ENCODE measurements at regions not wholly inside any gene's neighbourhood (a gene's known extent, or its start where the extent isn't known, plus 50 kb on each side); places are given as distances from the start of the nearest gene placed in this dataset.

DNA sequence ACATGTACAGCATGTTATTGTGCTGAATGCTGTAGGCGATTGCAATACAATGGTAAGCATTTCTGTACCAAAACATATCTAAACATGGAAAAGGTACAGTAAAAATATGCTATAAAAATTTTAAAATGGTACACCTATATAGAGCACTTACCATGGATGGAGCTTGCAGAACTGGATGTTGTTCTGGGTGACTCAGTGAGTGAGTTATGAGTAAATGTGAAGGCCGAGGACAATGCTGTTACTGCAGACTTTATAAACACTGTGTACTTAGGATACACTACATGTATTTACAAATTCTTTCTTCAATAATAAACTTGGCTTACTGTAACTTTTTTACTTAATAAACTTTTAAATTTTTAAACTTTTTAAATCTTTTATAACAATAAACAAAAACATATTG lies 473.4 kb upstream of the UBE2E3 start:
- CTCF ChIA-PET: no interaction called here
- POLR2A ChIA-PET: no interaction called here

- POLR2A ChIA-PET: no interaction called here
- CTCF ChIA-PET: no interaction called here
Observed at GRCh38 chr2:180505203-180505602, 475.2 kb upstream of the UBE2E3 start.

- CTCF ChIA-PET: no interaction called here
- POLR2A ChIA-PET: no interaction called here
Observed at GRCh38 chr2:180497621-180498152, 482.7 kb upstream of the UBE2E3 start.

DNA sequence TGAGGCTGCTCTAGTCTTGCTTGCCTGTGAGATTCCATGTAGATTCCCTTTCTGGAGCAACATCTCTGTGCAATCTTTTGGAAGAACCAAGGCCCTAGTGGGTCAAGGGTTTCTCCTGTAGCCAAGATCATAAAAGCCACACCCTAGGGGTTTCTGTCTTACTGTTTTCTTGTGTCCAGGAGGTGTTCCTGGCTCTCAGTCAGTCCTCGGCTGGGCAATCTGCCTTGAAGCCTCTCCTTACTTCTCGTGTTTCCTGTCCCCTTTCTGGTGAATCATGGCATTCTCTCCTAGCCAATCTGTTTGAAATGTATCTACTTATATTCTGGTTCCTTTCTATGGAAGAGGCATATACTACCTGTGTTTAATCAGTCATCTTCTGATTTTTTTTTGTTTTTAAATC lies 484.8 kb upstream of the UBE2E3 start:
- CTCF ChIA-PET: no interaction called here
- POLR2A ChIA-PET: no interaction called here

DNA sequence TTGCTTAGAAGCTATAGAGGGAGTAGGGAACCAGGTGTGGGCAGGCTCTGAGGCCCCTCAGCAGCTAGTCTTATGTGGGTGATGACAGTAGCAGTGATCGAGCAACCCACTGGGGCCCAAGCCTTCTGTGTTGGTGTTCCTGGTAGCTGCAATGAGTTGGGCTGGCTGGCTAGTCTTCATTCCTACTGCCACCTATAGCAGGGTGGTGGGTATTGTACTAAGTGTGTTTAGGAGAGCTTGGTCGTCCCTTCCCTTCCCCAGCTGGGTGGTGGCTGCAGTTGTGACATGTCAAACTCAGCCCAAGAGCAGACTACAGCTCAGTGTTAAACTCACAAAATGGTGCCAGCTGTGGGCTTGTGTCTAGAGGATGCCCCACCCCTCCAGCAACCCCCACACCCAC lies 486.1 kb upstream of the UBE2E3 start:
- CTCF ChIA-PET: no interaction called here
- POLR2A ChIA-PET: no interaction called here

GRCh38 chr2:180482696-180483095 lies 475.6 kb upstream of the CWC22 start:
- POLR2A ChIA-PET: no interaction called here
- CTCF ChIA-PET: no interaction called here

GRCh38 chr2:180481998-180482397 lies 474.9 kb upstream of the CWC22 start:
- POLR2A ChIA-PET: no interaction called here

GRCh38 chr2:180478883-180479282 lies 471.8 kb upstream of the CWC22 start:
- POLR2A ChIA-PET: no interaction called here

More at GRCh38 chr2:180481998-180482397, 474.9 kb upstream of the CWC22 start:
- CTCF ChIA-PET: no interaction called here

DNA sequence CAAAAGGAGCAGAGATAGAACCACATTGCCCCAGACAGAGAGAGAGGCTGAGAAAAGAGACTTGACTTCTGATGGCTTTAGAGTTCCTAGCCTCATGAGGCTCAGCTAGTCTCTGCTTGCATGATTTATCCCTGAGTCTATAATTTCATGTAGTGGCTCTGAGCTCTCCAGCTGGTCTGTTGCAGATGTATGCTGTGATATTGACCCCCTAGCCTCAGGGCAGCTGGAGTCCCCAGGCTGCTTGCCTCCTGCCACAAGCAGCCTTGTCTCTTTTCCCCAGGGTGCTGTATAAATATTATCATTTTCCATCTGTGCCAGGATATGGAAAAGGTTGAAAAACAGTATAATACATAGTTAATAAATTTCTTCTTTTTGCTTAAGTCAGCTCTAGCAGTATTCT lies 467.6 kb upstream of the CWC22 start:
- ChIA-PET POLR2A (no interaction called here), CTCF (no interaction called here)

More at GRCh38 chr2:180478883-180479282, 471.8 kb upstream of the CWC22 start:
- CTCF ChIA-PET: no interaction called here

GRCh38 chr2:180473456-180473855 lies 466.4 kb upstream of the CWC22 start:
- CTCF ChIA-PET: no interaction called here
- POLR2A ChIA-PET: no interaction called here

DNA sequence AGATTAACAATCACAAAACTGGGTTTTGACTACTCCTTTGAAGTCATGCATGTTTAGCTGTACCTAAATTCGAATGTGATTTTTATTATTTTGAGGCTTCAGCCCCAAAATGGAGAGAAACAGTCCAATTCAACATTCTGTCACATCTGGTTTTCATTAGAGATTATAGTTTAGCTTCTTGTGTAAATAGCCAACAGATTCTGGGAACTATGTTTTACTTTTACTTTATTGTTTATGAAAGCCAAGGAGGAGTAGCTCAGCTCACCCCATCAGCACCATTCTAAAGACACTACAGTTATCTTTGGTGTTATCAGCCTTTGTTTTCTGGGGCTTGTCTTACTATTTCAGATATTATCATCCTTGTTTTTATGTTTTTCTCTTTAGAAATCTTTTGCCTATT lies 465.0 kb upstream of the CWC22 start:
- ChIA-PET POLR2A (no interaction called here), CTCF (no interaction called here)

DNA sequence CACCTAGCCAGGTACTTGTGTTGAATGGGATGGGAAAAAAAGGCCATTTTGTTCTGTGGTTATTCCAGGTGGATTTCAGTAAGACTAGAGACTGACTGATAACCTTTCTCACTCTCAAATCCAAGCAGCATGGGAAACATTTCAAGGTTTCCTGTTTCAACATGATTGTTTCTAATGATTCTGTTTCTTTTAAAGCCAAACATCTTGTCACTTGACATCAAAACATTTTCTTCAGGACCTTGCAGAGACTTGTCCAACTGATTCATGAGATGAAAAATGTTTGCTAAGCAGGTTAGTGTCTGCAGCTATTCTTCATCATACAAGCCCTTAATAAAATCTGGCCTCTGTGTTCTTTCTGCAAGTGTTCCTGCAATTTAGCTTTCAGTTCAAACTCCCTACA lies 456.5 kb upstream of the CWC22 start:
- POLR2A ChIA-PET: no interaction called here
- CTCF ChIA-PET: no interaction called here

DNA sequence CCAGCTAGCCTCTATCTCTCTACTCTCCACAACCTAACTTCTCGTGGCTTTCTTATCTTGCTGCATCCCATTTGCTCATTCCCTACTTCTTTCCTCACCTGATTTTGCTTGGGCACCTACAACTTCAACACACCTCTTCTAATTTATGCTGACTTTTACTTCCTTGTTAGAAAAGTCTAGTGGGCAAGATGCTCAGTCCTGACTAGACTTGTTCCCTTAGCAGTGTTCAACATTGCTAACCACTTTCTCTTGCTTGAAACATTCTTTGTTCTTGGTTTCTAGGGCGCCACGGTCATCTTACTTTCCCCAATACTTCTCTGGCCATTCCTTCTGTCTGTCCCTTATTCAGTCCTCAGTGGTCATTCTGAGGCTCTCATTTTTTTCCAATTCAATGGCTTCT lies 454.7 kb upstream of the CWC22 start:
- CTCF ChIA-PET: no interaction called here
- POLR2A ChIA-PET: no interaction called here

- POLR2A ChIA-PET: no interaction called here
- CTCF ChIA-PET: no interaction called here
Observed at GRCh38 chr2:180456801-180457200, 449.7 kb upstream of the CWC22 start.

- POLR2A ChIA-PET: no interaction called here
- CTCF ChIA-PET: no interaction called here
Observed at GRCh38 chr2:180450841-180451240, 443.7 kb upstream of the CWC22 start.

- POLR2A ChIA-PET: no interaction called here
- CTCF ChIA-PET: no interaction called here
Observed at GRCh38 chr2:180449171-180449915, 442.2 kb upstream of the CWC22 start.

DNA sequence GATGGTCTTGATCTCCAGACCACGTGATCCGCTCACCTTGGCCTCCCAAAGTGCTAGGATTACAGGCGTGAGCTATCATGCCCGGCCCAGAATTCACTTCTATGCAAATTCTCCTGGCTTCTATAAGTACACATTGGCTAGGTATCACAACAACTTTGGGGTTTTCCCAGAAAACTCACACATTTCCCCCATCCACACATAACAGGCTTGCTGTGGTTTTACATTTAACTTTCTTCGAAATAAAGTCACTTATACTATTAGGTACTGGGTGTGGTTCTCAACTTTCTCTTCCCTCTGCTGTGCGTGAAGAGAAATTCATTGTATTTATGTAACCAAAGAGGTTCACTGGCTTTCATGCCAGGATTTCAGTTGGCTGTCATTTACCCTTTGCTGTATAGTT lies 439.4 kb upstream of the CWC22 start:
- CTCF ChIA-PET: no interaction called here

GRCh38 chr2:180443888-180444287 lies 436.8 kb upstream of the CWC22 start:
- ChIA-PET POLR2A (no interaction called here), CTCF (no interaction called here)

More for the DNA sequence above, 439.4 kb upstream of the CWC22 start:
- POLR2A ChIA-PET: no interaction called here

GRCh38 chr2:180442860-180443644 lies 436.0 kb upstream of the CWC22 start:
- CTCF ChIA-PET: no interaction called here

GRCh38 chr2:180419212-180419611 lies 412.1 kb upstream of the CWC22 start:
- CTCF ChIA-PET: no interaction called here
- POLR2A ChIA-PET: no interaction called here

More at GRCh38 chr2:180442860-180443644, 436.0 kb upstream of the CWC22 start:
- POLR2A ChIA-PET: no interaction called here

GRCh38 chr2:180416627-180417026 lies 409.5 kb upstream of the CWC22 start:
- POLR2A ChIA-PET: no interaction called here
- CTCF ChIA-PET: no interaction called here

DNA sequence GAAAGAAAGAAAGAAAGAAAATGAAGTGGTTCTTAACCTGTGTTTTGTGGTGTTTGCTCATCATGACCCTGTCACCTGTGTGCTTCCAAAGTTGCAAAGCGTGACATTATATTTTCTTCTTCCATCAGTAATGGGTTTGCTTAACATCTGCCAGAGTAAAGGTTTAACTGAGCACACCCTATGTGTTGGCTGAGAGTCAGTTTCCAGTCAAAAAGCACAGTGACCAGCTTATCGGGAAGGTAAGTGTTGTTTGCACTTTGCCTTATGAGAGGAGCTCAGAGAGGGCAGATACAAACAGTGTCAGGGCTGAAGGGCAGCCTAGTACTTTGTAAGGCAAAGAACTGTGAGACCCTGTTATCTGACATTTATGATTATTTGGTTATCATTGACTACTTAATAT lies 406.2 kb upstream of the CWC22 start:
- CTCF ChIA-PET: no interaction called here
- POLR2A ChIA-PET: no interaction called here

All from activated CD8-positive, alpha-beta memory T cell treated with anti-CD3 and anti-CD28 coated beads for 36 hours (primary cell).